Adrenal gland (tissue), 9 donors: ENCODE measurements at regions not wholly inside any gene's neighbourhood (a gene's known extent, or its start where the extent isn't known, plus 50 kb on each side); places are given as distances from the start of the nearest gene placed in this dataset.

ENCODE experiments used
- DNase-seq, 7 donors: peaks; one replicate each; pipeline ENCODE4 v3.0.0-alpha.2; 2019 to 2020
- H3K27ac ChIP-seq, 5 donors: fragments of 200-600 bp; sonication (generic) in 4 of 5; 1 replicate in 3 of 5; 2 replicates in 2 of 5; pipeline versions ENCODE4 v1.5.1 to v1.8.0; 2016 to 2020; ENCODE audit warnings: mild to moderate bottlenecking in 1 of 5
- H3K27me3 ChIP-seq: fragments of 200-600 bp; 2 replicates; pipeline ENCODE4 v1.8.0; 2021
- H3K36me3 ChIP-seq, 2 donors: fragments of 200-600 bp; replicated peaks in 1 of 2; 1 replicate in 1 of 2; 2 replicates in 1 of 2; pipeline versions ENCODE4 v1.5.1 to v1.8.0; 2018 to 2022
- H3K4me1 ChIP-seq, 2 donors: fragments of 200-600 bp; replicated peaks in 1 of 2; 1 replicate in 1 of 2; 2 replicates in 1 of 2; pipeline versions ENCODE4 v1.5.1 to v1.8.0; 2018 to 2021
- H3K4me3 ChIP-seq, 4 donors: fragments of 200-600 bp; sonication (generic) in 3 of 4; one replicate each; pipeline ENCODE4 v1.5.1; 2016 to 2018
- H3K9me3 ChIP-seq, 3 donors: fragments of 200-600 bp; sonication (generic) in 1 of 3; replicated peaks in 1 of 3; 1 replicate in 2 of 3; 2 replicates in 1 of 3; pipeline versions ENCODE4 v1.5.1 to v1.8.0; 2016 to 2021
- POLR2A ChIP-seq, 2 donors: fragments of 450-650 bp; IDR thresholded peaks; one replicate each; pipeline ENCODE4 v1.6.1; 2017; ENCODE audit warnings: antibody characterized with exemption in 2 of 2, mild to moderate bottlenecking in 2 of 2, moderate library complexity in 1 of 2
- WGBS, 4 donors: extraction: QIAGEN DNeasy Blood & Tissue Kit in 2 of 4; methylation state at CpG; one replicate each; pipeline versions ENCODE4 v1.1.5 to v1.1.7; 2013 to 2017; 5-methylcytosine and 5-hydroxymethylcytosine counted together
- intact Hi-C, 2 donors: fragments of 100-400 bp; cut with DNase I; formaldehyde crosslinking; loops; one replicate each; pipeline versions ENCODE4 v1.14.1 to v1.15.0; 2022 to 2023
- TF ChIP-seq, protein P1 (sequence below), 6 experiments: fragments of 450-650 bp in 4 of 6; fragments of 200-600 bp in 2 of 6; sonication (generic) in 1 of 6; IDR thresholded peaks; 1 replicate in 5 of 6; 2 replicates in 1 of 6; pipeline versions ENCODE4 v1.5.1 to v1.8.0; 2016 to 2021; ENCODE audit warnings: antibody characterized with exemption in 6 of 6, mild to moderate bottlenecking in 2 of 6, moderate library complexity in 1 of 6
- donor health status: healthy with polysubstance abuse.
- donor health status: Bipolar disorder and iron deficiency.
- donor health status: DM: yes; HTN: yes; CAD: no.
- donor health status: DM: no; HTN: no; CAD: no.
- donor health status: DM: no; HTN: no; CAD: no.

DNA sequence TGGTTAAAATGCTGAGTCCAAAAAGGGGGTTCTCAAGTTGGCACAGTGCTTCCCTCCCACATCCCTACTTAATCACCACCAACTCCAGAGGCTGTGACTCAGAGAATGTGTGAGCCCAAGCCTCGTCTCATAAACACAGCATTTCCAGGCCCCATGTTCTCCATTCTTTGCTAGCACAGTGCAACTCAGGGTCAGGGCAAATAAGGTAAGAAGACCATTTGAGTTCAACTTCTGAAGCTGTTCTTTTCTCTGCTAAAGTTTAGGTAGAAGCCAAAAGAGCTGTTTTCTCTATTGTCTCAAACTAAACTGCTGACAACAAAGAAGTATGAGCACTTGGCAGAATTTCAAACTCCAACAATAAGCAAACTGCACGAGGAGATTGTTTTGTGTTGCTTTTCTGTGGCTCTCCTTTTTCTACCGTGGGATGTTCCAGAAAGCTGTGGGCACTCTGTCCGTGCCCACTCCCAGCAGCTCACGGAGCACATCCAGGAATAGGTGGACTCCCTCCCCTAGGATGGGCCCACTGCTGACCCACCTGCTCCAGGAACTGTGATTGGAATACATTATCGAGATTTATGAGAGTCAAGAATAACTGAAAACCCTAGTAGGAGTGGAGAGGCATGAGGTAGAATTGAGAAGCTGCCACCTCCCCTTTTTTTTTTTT lies 494.3 kb downstream of the COG6 start:
- WGBS, 4 donors = 51 to 58% (median 53%) methylated on average over 6 of the region's 6 CpGs
- intact Hi-C loops = no loop called here
- peak in 6 of 7 donors; percentile 29 to 77 (median 57) for DNase-seq

DNA sequence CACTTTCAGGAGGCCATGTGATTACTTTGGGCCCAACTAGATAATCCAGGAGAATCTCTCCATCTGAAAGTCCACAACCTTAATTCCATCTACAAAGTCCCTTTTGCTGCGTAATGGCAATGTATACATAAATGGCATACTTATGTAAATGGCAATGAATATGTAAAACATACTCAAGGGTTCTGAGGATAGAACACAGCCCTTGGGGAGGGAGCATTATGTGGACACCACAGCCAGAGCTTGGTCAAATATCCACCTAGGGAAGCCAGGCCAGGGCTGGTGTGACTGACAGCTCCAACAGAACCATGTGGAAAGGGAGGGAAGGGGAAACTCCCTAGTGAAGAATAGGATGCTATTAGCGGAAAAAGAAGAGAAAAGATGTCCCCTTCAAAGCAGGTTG lies 496.2 kb downstream of the COG6 start:
- no peaks in the 10 kb centered on the region for H3K36me3 ChIP-seq
- no peaks in the 10 kb centered on the region for H3K9me3 ChIP-seq
- no peaks in the 10 kb centered on the region for H3K27me3 ChIP-seq
- TF ChIP-seq, protein P1, sequence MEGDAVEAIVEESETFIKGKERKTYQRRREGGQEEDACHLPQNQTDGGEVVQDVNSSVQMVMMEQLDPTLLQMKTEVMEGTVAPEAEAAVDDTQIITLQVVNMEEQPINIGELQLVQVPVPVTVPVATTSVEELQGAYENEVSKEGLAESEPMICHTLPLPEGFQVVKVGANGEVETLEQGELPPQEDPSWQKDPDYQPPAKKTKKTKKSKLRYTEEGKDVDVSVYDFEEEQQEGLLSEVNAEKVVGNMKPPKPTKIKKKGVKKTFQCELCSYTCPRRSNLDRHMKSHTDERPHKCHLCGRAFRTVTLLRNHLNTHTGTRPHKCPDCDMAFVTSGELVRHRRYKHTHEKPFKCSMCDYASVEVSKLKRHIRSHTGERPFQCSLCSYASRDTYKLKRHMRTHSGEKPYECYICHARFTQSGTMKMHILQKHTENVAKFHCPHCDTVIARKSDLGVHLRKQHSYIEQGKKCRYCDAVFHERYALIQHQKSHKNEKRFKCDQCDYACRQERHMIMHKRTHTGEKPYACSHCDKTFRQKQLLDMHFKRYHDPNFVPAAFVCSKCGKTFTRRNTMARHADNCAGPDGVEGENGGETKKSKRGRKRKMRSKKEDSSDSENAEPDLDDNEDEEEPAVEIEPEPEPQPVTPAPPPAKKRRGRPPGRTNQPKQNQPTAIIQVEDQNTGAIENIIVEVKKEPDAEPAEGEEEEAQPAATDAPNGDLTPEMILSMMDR (IDR thresholded peaks at IDR 0.05) = no peak
- TF ChIP-seq POLR2A (IDR thresholded peaks at IDR 0.05) = no peak
- no peak for DNase-seq
- peaks cover 0 to 14% of the 10 kb centered on the region in 2 donors for H3K4me1 ChIP-seq
- no peak overlapping the region for H3K27ac ChIP-seq
- H3K4me3 ChIP-seq = no peak overlapping the region
- intact Hi-C loops = no loop called here
- WGBS, 4 donors = 96 to 100% (median 97%) methylated on average over 2 of the region's 2 CpGs

More for the DNA sequence above, 494.3 kb downstream of the COG6 start:
- Histone ChIP-seq H3K4me1 (peaks cover 0 to 14% of the 10 kb centered on the region in 2 donors), H3K27ac (peak overlapping the region in 1 of 5 donors; percentile 19), H3K27me3 (no peaks in the 10 kb centered on the region), H3K4me3 (no peak overlapping the region), H3K36me3 (no peaks in the 10 kb centered on the region), H3K9me3 (no peaks in the 10 kb centered on the region)
- TF ChIP-seq POLR2A (IDR thresholded peaks at IDR 0.05) = no peak
- TF ChIP-seq, protein P1 (IDR thresholded peaks at IDR 0.05) = no peak

DNA sequence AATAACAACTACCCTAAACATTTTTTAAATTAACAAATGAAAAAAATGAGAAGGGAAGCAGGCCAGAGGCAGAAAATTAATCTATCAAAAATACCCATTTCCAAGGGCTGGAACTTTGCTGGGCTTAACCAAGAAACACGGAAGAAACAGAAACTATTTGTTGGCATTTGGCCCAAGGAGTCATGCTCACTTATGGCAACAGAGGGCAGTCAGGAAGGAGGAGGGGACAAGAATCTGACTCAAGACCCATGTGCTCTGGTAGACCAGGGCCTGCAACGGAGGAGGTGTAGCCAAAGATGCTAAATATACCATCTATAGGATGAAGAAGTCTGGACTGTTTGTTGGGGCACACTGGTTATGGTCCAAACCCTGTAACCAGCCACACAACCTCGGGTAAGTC lies 496.7 kb downstream of the COG6 start:
- TF ChIP-seq POLR2A (IDR thresholded peaks at IDR 0.05) = no peak
- TF ChIP-seq, protein P1 (IDR thresholded peaks at IDR 0.05) = no peak
- Histone ChIP-seq H3K27ac (no peak overlapping the region), H3K9me3 (no peaks in the 10 kb centered on the region), H3K36me3 (no peaks in the 10 kb centered on the region), H3K27me3 (no peaks in the 10 kb centered on the region), H3K4me3 (no peak overlapping the region), H3K4me1 (peaks cover 0 to 14% of the 10 kb centered on the region in 2 donors)
- DNase-seq = peak in 5 of 7 donors; percentile 22 to 33 (median 31)
- 62 to 69% (median 64%) methylated on average over 3 of the region's 3 CpGs for WGBS, 4 donors
- intact Hi-C loops = no loop called here

DNA sequence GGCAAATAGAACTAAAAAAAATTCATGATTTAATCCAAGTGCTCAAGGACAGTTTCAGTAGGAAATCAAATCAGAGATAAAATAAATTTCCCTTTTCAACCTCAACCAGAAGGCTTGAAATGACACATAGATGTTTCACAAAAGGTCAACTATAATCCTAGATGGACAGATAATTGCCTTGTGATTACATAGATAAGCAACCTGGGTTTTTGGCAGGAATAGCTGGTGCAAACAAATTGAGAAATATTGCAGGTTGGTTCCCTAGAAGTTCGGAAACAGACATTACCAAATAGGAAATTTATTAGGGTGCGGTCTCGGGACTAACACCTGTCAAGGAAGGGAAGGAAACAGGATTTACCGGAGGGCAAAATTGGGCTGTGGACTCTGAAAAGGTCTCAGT lies 497.5 kb downstream of the COG6 start:
- Histone ChIP-seq H3K27ac (no peak overlapping the region), H3K27me3 (no peaks in the 10 kb centered on the region), H3K36me3 (no peaks in the 10 kb centered on the region), H3K4me1 (peaks cover 0 to 14% of the 10 kb centered on the region in 2 donors), H3K4me3 (no peak overlapping the region), H3K9me3 (no peaks in the 10 kb centered on the region)
- intact Hi-C loops = no loop called here
- no peak for DNase-seq
- TF ChIP-seq, protein P1 (IDR thresholded peaks at IDR 0.05) = no peak
- TF ChIP-seq POLR2A (IDR thresholded peaks at IDR 0.05) = no peak
- 56 to 89% (median 79%) methylated on average over 4 of the region's 4 CpGs for WGBS, 4 donors
